Stimulated activated CD8-positive, alpha-beta memory T cell treated with anti-CD3 and anti-CD28 coated beads, Interleukin-12 subunit alpha, Interleukin-12 subunit beta, amount 100 ng/mL, for 24 hours (primary cell): ENCODE measurements at regions not wholly inside any gene's neighbourhood (a gene's known extent, or its start where the extent isn't known, plus 50 kb on each side); places are given as distances from the start of the nearest gene placed in this dataset.

Experiments
- DNase-seq: peaks from one replicate; pipeline ENCODE4 v3.0.0-alpha.2; 2020; ENCODE audit errors: extremely low read depth

DNA sequence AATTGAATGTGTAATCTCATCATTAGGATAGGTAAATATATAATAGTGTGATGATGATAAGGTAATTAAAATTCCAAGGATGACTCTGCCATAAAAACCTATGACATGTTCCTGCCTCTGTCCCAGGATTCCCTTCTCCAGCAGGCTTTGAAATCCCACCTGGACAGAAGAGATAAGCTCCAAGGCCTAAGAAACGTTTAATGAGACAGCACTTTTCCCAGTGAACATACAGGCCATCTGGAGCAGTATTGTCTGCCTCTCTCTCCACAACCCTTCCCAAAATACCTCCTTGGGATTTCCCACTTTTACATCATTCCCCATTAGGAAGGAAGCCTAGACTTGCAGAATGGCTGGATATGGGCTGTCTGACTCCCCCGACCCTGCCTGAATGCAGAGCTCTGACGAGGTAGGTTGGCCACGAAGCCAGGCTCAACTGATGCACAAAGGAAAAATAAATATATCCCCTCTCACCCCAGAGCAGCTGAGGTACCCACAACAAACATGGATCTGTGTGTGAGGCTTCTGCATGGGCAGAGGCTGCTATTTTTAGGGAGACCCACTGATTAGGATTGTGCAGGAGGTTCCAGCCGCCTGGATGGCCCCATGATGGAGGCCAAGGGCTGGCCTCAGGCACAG is 71.0 kb downstream of the TMPRSS5 start:
- no peak for DNase-seq

DNA sequence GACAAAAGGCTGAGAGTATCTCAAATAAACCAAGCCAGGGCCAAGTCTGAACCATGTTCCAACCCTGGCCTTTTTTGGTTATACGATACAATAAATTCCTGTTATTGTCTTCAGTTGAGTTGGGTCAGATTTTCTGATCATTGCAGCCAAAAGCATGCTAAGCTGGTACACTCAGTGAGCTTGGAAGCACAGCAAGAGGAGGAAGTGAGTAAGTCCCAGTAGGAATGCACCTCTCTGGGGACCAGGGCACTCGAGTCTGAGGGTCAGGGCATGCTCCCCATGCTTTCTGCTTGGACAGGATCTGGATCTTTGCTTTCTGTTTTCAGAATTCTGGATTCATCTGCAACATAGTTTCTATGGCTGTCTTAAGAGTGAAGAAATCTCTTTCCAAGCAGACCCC is 73.1 kb downstream of the TMPRSS5 start:
- no peak for DNase-seq

DNA sequence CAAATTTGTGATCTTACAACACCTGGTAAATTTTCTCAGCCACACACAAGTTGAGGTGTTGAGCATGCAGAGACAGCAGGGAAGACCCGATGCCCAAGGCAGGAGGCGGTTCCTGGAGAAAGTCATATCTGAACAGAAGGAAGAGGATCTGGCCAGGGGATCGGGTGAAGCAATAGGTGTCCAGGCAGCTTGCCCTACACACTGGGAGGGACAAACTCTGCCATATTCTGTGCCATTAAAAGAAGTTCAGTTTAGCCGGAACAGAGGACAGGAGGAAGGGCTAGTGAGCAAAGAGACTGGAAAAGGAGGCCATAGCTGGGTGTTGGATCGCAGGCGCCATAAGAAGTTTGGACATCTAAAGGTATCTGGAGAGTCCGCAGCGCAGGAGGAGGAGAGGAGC is 76.5 kb downstream of the TMPRSS5 start:
- no peak for DNase-seq

DNA sequence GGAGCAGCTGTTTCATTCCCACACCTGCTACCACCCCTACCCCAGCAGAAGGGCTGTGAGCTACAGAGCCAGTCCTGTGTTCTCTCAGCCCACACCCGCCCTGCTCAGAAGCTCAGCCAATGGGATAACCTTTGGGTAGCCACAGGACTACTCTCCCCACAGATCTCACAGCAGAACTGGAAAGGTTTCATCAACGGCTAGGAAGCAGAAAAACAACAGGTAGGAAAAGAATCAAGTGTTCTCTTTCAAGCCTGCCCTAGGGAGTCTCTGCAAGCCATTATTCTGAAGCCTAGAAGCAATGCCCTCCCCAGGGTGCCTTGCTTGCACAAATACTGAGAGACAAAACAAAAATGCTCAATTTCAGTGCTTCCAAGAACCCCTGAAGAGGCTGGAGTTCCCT is 77.2 kb downstream of the TMPRSS5 start:
- no peak for DNase-seq

DNA sequence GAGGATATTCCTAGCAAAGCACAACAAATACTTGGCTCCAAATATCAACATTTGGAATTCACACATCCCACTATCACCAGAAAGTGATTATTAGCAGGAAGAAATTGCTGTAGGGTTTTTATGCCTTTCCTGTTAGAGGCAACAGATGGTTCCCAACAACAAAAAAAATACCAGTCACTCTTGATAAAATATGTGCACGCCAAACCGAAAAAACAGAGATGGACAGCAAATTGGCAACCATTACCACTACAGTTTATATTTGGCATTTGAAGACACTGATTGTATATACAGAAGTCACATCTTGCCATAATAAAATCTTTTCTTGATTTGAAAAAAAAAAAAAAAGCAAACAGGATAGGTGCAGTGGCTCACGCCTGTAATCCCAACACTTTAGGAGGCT is 78.2 kb downstream of the TMPRSS5 start:
- no peak for DNase-seq

DNA sequence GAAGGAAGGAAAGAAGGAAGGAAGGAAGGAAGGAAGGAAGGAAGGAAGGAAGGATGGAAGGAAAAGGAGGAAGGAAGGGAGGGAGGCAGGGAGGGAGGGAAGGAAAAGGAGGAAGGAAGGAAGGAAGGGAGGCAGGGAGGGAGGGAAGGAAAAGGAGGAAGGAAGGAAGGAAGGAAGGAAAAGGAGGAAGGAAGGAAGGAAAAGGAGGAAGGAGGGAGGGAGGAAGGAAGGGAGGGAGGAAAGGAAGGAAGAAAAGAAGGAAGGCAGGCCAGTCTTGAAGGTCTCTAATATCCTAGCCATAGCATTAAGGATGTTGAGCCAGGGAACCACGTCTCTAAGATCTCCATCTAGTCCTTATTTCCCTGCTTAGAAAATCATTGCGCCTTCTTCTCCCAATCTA is 78.8 kb downstream of the TMPRSS5 start:
- DNase-seq, result no peak

DNA sequence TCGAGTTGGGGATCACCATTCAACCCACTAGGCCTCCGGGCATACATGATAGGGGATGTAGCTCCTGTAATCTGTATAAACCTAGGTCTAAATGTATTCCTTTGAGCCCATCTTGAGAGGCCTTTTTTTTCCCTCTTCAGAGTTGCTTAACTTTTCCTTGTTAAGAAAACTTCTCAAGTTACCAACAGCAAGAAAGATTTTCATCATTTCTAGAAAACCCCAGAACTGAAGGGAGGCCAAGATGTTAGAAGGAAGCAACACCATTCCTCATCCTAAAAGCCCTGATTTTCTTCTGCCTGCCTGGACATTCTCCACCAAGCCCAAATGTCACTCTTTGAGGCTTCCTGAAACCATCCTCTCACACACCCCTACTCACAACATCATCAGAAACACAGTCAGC is 79.4 kb downstream of the TMPRSS5 start:
- no peak for DNase-seq

DNA sequence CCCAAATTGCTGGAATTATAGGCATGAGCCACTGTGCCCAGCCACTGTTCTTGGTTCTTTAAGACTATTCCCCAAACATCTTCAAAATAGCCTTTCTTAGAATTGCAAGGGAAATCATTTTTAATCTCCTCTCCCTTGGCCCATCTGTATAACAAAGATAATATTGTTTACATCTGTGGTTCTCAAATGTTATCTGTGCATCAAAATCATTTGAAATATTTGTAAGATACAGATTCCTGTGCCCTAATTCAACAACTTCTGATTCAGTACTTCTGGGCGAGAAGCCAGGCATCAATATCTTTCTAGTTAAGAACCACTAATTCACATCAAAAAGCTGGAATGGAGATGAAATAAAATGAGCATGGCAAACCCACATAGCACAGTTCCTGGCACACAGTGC is 83.0 kb downstream of the TMPRSS5 start:
- no peak for DNase-seq

DNA sequence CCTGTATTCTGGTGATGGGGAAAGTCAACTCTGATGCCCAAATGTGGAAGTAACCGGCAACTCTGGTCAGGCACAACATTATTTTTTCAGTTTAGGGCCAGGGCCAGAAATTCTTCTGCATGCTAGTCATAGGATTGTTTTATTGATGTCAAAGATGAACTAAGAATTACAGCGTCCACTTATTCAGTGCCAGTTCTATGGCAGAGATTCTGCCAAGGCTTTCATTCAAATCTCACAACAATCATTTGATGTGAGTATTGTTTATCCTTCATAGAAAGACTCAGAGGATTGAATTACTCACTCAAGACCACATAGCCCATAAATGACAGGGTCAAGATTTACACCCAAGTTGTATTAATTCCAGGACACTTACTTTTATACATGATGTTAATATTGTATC is 87.7 kb downstream of the TMPRSS5 start:
- DNase-seq, result no peak

DNA sequence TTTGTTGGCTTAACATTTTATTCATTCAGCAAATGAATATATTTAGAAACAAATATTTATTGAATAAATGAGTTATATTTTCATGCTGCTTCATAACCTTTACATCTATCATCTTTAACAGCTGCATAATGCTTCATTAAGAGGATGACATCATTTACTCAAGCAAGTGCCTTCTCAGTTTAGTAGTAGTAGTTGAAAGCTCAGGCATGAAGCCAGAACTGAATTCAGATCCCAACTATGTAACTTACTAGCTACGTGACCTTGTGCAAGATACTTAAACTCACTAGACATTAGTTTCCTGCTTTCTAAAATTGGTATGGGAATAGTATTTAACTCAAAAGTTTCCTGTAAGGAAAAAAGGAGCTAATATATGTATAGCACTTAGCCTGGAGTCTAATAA is 90.3 kb downstream of the TMPRSS5 start:
- DNase-seq, result no peak

DNA sequence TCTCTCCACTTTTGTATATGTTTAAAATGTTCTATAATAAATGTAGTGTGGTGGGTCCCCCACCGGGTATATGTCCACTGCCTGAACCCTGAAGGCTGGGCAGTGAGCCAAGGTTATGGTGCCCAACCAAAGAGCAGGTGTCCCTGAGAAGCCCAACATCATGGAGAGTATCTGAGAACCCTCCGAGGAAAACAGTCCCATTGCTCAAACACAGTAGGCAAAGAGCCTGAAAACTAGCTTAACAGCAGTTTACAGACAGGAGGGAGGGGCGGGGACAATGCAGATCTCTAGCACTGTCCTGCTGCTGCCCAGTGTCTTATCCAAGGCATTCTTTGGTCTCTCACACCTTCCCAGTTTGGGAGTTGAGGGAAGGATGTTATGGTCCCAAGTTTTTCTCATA is 91.0 kb downstream of the TMPRSS5 start:
- DNase-seq, result no peak

DNA sequence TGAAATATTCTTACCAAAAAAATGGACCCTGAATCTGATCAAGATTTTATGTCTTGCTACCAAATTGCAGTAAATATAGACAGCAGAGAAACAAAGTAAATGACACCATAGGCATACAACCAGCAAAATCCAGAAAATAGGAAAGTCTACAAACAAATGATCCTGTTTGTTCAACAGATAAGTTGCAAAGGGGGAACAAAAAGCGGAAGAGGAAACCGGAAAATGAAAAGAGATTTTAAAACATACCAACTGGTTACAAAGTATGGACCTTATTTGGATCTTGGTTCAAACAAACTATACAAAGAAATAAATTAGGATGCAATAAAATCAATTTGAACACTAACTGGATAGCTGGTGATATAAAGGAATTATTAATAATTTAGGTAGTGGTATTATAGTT is 92.0 kb downstream of the TMPRSS5 start:
- no peak for DNase-seq

DNA sequence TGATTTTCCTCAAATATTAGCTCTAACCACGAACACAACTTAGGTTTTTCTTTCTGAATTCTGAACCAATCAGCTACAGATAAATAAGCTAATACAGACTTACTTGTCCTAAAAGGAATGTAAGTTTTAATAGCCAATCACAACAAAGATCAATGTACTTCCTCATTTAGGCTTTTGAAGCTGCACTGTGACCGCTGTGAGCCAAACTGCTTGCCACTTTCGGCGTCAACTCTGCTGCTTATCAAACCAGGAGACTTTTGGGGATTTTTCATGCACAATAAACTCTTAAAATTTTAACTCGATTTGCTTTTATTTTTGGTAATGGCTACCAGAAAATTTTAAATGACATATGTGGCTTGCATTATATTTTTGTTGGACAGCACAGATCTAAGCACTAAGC is 92.5 kb downstream of the TMPRSS5 start:
- DNase-seq, result no peak

DNA sequence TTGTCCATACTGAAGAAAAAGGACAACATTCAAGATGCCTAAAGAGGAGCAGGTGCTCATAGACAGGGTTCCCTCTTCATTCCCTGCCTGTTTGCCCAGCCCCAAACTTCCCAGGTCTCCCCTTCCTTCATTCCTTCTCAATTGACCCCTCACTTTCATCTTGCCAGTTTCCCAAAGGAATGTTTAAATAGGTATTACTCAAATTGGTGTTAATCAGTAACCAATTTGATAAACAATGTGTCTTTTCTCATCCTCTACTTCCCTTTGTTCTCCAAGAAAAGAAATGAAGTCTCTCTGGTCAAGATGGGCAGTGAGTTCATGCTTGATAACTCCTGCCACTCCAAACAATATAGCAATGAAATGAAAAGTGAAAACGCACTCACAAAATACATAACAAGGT is 101.9 kb downstream of the TMPRSS5 start:
- DNase-seq, result no peak

DNA sequence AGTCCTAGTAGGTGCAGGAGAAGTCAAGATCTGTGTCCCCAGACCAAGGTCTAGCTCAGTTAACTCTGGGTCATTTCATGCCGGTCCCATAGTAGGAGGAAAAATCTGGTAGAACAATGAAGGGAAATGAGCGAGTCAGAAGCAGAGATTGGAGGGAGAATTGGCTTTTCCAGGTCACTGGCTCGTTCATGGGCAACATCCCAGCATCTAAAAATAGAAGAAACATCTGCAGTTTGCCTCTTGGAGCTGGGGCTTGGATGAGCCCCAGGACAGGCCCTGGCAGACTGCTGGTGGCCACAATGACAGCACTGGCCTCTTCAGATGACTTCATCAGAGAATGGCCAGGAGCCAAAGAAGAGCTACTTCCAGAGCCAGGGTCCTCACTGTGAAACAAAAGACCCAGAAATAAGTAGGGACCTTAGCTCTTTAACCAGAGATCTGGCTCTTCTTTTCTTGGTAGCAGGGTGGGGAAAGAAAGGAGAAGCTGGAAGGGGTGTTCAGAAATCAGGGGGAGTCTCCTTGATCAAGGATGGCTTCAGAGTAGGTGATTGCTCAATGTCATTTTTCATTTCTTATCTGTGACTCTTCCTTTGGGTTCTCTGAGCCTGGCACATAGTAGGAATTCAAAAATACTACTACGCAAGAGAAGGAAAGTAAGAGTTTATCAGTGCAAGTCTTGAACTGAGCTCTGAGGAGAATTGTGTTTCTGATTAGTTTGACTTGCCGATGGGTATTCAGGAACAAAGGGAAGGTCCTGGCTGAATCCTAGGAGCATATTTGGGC is 102.6 kb downstream of the TMPRSS5 start:
- no peak for DNase-seq

DNA sequence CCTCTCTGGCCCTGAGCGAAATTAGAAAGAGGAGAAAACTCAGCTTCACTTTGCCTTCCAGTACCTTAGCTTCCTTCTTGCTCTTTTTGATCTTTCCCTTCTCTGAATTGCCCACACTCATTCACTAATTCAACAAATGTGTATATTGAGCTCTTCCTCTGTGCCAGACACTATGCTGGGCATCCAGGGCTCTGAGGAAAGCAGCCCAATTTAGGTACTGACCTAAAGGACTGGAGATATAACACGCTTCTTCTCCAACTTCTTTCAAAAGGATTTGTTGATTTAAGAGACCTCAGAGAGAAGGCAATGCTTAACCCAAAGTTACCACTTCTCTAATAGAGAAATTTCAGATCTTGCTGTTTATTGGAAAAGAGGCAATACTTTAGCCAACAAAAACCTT is 103.6 kb downstream of the TMPRSS5 start:
- DNase-seq, result no peak

DNA sequence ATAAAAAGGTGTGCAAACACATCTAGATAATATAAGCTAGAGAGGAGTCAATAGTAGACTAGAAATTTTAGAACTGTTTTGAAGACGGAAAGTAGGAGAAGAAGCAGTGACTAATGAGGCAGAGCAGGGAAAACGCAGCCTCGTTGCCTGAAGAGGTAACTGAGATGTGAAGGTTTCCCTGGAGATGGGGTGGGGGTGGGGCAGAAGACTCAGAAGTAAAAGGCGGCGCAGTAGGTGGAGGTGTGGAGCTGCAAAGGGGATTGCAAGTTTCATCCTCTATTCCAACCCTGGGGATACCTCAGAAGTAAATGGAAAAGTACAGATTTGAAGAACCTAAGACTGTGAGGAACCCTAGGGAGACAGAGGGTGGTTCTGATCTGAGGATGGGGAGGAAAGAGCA is 109.5 kb downstream of the TMPRSS5 start:
- DNase-seq, result no peak

DNA sequence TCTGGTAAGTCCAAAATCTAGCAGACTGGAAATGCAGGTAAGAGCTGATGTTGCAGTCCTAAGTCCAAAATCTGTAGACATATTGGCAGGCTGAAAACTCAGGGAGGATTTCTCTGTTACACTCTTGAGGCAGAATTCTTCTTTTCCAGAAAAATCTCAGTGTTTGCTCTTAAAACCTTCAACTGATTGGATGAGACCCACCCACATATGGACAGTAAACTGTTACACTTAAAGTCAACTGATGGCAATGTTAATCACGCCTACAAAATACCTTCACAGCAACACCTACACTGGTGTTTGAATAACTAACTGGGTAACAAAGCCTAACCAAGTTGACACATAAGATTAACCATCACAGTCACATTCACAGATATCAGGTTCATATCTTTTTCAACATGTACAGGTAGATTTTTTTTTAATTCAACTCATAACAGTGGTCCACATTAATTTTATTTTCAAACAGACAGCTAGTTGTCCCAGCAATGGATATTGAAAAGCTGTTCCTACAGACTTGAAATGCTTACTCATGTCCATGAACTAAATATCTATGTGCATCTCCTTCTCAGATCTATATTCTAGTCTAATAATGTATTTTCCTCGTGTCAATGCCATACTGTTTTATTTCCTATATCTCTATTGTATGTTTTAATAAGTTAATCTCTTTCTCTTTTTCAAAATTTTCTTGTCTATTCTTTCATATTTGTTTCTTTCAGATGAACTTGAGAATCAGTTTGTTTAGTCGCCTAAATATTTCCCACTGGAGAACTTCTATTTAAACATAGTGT is 110.1 kb downstream of the TMPRSS5 start:
- DNase-seq, result no peak

DNA sequence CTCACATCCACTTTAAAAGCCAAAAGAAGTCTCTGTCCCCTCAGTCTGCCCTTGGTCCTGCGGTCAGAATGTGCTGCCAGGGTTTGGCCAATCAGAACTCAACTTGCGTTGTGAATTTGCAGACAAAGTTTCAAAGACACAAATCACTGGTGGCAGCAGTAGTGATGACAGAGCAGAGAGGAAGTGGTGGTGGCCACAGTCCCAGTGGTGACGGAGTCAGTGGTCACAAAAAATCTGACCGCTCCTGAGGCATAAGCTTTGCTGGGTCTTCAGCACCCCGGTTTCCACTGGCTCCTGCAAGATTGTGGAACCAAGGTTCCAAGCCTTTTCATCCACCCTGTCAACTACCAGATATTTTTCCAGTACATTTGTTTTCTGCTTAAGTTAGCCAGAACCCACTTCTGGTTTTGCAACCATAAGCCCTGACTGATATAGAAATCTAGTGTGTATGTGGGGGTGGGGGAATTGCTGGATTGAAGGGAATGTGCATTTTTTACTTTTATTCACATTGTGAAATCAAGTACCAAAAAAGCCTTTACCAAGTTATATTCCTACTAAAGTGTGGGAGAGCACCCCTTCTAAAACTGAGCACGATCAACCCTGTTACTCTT is 112.3 kb downstream of the TMPRSS5 start:
- DNase-seq, result no peak

DNA sequence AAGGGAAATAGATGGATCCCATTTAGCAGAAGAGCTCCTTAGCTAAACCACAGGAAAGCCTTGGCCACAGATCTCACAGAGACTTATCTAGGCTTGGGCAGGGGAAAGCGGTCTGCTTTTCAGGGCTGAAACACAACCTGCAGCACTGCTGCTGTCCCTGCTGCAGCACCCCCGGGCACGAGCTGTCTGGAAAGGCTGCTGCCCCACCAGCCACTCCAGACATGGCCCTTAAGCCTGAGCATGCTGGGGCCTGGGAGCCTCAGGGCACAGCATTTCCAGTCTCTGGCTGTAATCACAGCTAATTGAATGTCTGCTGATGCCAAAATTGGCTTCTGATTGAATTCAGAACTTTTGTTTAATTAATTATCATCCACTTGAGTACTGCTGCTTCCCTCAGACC is 115.0 kb downstream of the TMPRSS5 start:
- no peak for DNase-seq

DNA sequence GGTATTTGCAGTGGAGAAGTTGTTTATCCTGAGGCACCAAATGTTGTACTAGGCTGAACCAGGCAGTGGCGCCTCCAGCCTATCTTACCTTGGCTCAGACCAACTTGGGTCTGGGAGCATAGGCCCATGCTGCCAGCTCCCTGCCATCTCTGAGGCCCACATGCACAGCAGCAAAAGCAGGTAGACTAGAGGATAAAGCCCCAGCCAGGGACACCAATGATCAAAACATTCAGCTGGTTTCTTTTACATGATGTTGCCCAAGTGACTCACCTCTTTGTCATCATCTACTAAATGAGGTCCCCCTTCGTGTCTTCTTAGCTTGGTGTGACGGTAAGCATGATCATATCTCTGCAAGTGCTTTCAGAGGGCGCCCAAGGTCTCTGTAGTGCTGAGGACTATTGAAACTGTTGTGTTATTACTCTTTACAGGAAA is 112.1 kb upstream of the DRD2 start:
- DNase-seq, result no peak

DNA sequence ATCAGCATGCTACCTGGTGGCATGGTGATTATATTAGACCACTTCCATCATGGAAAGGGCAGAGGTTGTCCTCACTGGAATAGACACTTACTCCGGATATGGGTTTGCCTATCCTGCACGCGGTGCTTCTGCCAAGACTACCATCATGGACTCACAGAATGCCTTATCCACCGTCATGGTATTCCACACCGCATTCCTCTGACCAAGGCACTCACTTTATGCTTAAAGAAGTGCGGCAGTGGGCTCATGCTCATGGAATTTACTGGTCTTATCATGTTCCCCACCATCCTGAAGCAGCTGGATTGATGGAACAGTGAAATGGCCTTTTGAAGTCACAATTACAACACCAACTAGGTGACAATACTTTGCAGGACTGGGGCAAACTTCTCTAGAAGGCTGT is 109.2 kb upstream of the DRD2 start:
- DNase-seq, result no peak

DNA sequence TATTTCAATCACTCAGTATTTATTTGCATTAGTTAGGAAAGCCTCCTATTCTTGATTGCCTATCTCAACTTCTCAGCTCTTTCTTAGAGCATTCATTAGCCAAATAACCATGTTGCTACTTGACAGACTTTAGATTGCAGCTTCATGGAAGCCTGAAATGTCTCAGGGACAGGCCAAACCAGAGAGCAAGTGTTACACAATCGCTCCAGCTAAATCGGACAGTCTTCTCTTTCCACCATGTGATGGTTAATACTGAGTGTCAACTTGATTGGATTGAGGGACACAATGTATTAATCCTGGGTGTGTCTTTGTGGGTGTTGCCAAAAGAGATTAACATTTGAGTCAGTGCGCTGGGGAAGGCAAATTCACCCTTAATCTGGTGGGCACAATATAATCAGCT is 106.5 kb upstream of the DRD2 start:
- DNase-seq, result no peak
